Keratinocyte (primary cell): ENCODE measurements at regions not wholly inside any gene's neighbourhood (a gene's known extent, or its start where the extent isn't known, plus 50 kb on each side); places are given as distances from the start of the nearest gene placed in this dataset.

Experiments
- DNase-seq: peaks from one replicate; pipeline ENCODE4 v3.0.0-alpha.2; 2011; ENCODE audit warnings: low read depth, missing footprints, low spot score
- FAIRE-seq: peaks from 2 replicates; lab custom pipeline; 2011; peaks lifted over from hg19 to GRCh38; lab: Jason Lieb, UNC
- H2AFZ ChIP-seq: 2 replicates; pipeline ENCODE4 v1.6.0; 2012; ENCODE audit warnings: low read length, control low read depth, inconsistent platforms; ENCODE audit not compliant: control insufficient read depth
- H3K27ac ChIP-seq: 2 replicates; pipeline ENCODE4 v1.5.1; 2011; ENCODE audit warnings: low read length; ENCODE audit not compliant: control insufficient read depth, insufficient read depth
- H3K27me3 ChIP-seq: 3 replicates; pipeline ENCODE4 v1.6.0; 2011; ENCODE audit warnings: low read length; ENCODE audit not compliant: control insufficient read depth, insufficient read depth; ENCODE audit errors: extremely low read depth
- H3K36me3 ChIP-seq, 2 experiments: 2 replicates in 1 of 2; 3 replicates in 1 of 2; pipeline ENCODE4 v1.5.1; 2011; ENCODE audit warnings: low read length in 2 of 2, mild to moderate bottlenecking in 1 of 2; ENCODE audit not compliant: control insufficient read depth in 2 of 2, insufficient read depth in 2 of 2; ENCODE audit errors: extremely low read depth in 1 of 2
- H3K4me1 ChIP-seq: 3 replicates; pipeline ENCODE4 v1.5.1; 2011; ENCODE audit warnings: low read length; ENCODE audit not compliant: control insufficient read depth, insufficient read depth; ENCODE audit errors: extremely low read depth
- H3K4me2 ChIP-seq: 3 replicates; pipeline ENCODE4 v1.6.0; 2011; ENCODE audit warnings: low read depth, low read length; ENCODE audit not compliant: control insufficient read depth, insufficient read depth; ENCODE audit errors: extremely low read depth
- H3K4me3 ChIP-seq, 3 experiments: fragments of 200-600 bp in 1 of 3; sonication (generic) in 1 of 3; 2 replicates in 2 of 3; 3 replicates in 1 of 3; pipeline ENCODE4 v1.5.1; 2011 to 2016; ENCODE audit warnings: low read length in 3 of 3, mild to moderate bottlenecking in 3 of 3, control low read depth in 2 of 3, inconsistent platforms in 1 of 3, low read depth in 1 of 3, mixed read lengths in 1 of 3, mixed run types in 1 of 3, moderate library complexity in 1 of 3; ENCODE audit not compliant: control insufficient read depth in 2 of 3, insufficient read depth in 2 of 3; ENCODE audit errors: extremely low read depth in 1 of 3
- H3K79me2 ChIP-seq: 2 replicates; pipeline ENCODE4 v1.6.0; 2012; ENCODE audit warnings: low read length; ENCODE audit not compliant: control insufficient read depth, insufficient read depth
- H3K9ac ChIP-seq: 3 replicates; pipeline ENCODE4 v1.6.0; 2011; ENCODE audit warnings: low read length; ENCODE audit not compliant: control insufficient read depth, insufficient read depth; ENCODE audit errors: extremely low read depth
- H3K9me1 ChIP-seq: 3 replicates; pipeline ENCODE4 v1.6.0; 2011; ENCODE audit warnings: low read length; ENCODE audit not compliant: control insufficient read depth, insufficient read depth; ENCODE audit errors: extremely low read depth
- H3K9me3 ChIP-seq: 2 replicates; pipeline ENCODE4 v1.5.1; 2012; ENCODE audit warnings: low read depth, low read length; ENCODE audit not compliant: control insufficient read depth
- H4K20me1 ChIP-seq: 3 replicates; pipeline ENCODE4 v1.6.0; 2011; ENCODE audit warnings: low read length; ENCODE audit not compliant: control insufficient read depth, insufficient read depth; ENCODE audit errors: extremely low read depth
- CTCF ChIP-seq, 3 experiments: IDR thresholded peaks in 1 of 3; conservative IDR thresholded peaks in 1 of 3; optimal IDR thresholded peaks in 1 of 3; 2 replicates in 2 of 3; 3 replicates in 1 of 3; pipeline versions ENCODE3 to v1.5.1; 2011; ENCODE audit warnings: low read length in 3 of 3, mild to moderate bottlenecking in 3 of 3, moderate library complexity in 2 of 3, control low read depth in 1 of 3, inconsistent platforms in 1 of 3; ENCODE audit not compliant: insufficient read depth in 2 of 3; ENCODE audit errors: extremely low read depth in 1 of 3
- EZH2 ChIP-seq: IDR thresholded peaks from one replicate; pipeline ENCODE4 v1.6.1; 2012; ENCODE audit warnings: inconsistent platforms, mild to moderate bottlenecking, low read length, moderate library complexity
- dilution Hi-C: fragments of 300-500 bp; cut with MboI; formaldehyde crosslinking; loops from one replicate; pipeline ENCODE4 v1.7.0; 2020; ENCODE audit warnings: low sequenced_read_pairs; ENCODE audit not compliant: extremely low pct_ligation_motif_present

- no peaks in the 10 kb centered on the region for H3K27me3 ChIP-seq
- no peaks in the 10 kb centered on the region for H3K4me1 ChIP-seq
- H3K79me2 ChIP-seq, result no peaks in the 10 kb centered on the region
- no peaks in the 10 kb centered on the region for H3K9me1 ChIP-seq
- TF ChIP-seq EZH2 (no peak), CTCF (optimal IDR thresholded peaks at IDR 0.05 in 1 of 3, IDR thresholded peaks at IDR 0.05 in 1 of 3, conservative IDR thresholded peaks at IDR 0.05 in 1 of 3; ENCODE audit: extremely low read depth in 1 of 3, insufficient read depth in 2 of 3, low read length in 3 of 3) (no peak)
- H4K20me1 ChIP-seq, result no peaks in the 10 kb centered on the region
- H3K9ac ChIP-seq, result no peak overlapping the region
- no peak overlapping the region for H2AFZ ChIP-seq
- H3K9me3 ChIP-seq, result no peaks in the 10 kb centered on the region
- H3K27ac ChIP-seq, result no peak overlapping the region
- FAIRE-seq, result no peak
- H3K36me3 ChIP-seq, result no peaks in the 10 kb centered on the region
- DNase-seq, result no peak
- H3K4me3 ChIP-seq, result no peak overlapping the region
- H3K4me2 ChIP-seq, result no peak overlapping the region
- dilution Hi-C loops, result no loop called here
Measured at GRCh38 chr2:3071685-3072263, 305.8 kb downstream of the EIPR1 start.

- no peaks in the 10 kb centered on the region for H4K20me1 ChIP-seq
- dilution Hi-C loops, result no loop called here
- DNase-seq (no peak), FAIRE-seq (no peak)
- no peaks in the 10 kb centered on the region for H3K27me3 ChIP-seq
- no peaks in the 10 kb centered on the region for H3K4me1 ChIP-seq
- no peaks in the 10 kb centered on the region for H3K79me2 ChIP-seq
- H3K27ac ChIP-seq, result no peak overlapping the region
- no peak overlapping the region for H2AFZ ChIP-seq
- no peak overlapping the region for H3K4me3 ChIP-seq
- TF ChIP-seq CTCF (optimal IDR thresholded peaks at IDR 0.05 in 1 of 3, IDR thresholded peaks at IDR 0.05 in 1 of 3, conservative IDR thresholded peaks at IDR 0.05 in 1 of 3; ENCODE audit: extremely low read depth in 1 of 3, insufficient read depth in 2 of 3, low read length in 3 of 3), result no peak
- no peak for TF ChIP-seq EZH2
- no peaks in the 10 kb centered on the region for H3K36me3 ChIP-seq
- H3K9me1 ChIP-seq, result no peaks in the 10 kb centered on the region
- H3K4me2 ChIP-seq, result no peak overlapping the region
- peaks cover 3% of the 10 kb centered on the region for H3K9me3 ChIP-seq
- no peak overlapping the region for H3K9ac ChIP-seq
Measured at GRCh38 chr2:3066831-3067230, 310.8 kb downstream of the EIPR1 start.
